GM19239 (cell line): ENCODE measurements at regions not wholly inside any gene's neighbourhood (a gene's known extent, or its start where the extent isn't known, plus 50 kb on each side); places are given as distances from the start of the nearest gene placed in this dataset.

Experiments
- DNase-seq: peaks from one replicate; pipeline ENCODE4 v3.0.0; 2011; ENCODE audit warnings: low spot score; ENCODE audit not compliant: insufficient read length
- FAIRE-seq: peaks from 2 replicates; lab custom pipeline; 2011; peaks lifted over from hg19 to GRCh38; lab: Jason Lieb, UNC

GRCh38 chr14:99079061-99079727 is 192.8 kb downstream of the BCL11B start:
- DNase-seq (no peak), FAIRE-seq (no peak)

DNA sequence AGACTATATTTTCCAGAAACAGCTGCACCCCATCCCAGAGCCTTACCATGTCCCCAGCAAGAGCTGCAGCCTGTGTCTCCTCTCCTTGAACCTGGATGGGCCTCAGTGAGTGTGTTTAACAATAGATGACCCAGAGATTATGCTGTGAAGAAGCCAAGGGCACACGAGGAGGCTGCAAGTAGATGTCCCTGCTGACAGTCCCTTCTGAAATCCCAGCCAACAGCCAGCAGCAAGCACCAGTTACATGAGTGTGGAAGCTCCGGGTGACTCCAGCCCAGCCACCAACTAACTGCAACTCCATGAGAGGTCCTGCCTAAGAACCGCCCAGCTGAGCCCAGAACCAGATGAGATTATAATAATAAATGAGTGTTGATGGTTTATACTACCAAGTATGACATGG is 191.7 kb downstream of the BCL11B start:
- DNase-seq = no peak
- no peak for FAIRE-seq

DNA sequence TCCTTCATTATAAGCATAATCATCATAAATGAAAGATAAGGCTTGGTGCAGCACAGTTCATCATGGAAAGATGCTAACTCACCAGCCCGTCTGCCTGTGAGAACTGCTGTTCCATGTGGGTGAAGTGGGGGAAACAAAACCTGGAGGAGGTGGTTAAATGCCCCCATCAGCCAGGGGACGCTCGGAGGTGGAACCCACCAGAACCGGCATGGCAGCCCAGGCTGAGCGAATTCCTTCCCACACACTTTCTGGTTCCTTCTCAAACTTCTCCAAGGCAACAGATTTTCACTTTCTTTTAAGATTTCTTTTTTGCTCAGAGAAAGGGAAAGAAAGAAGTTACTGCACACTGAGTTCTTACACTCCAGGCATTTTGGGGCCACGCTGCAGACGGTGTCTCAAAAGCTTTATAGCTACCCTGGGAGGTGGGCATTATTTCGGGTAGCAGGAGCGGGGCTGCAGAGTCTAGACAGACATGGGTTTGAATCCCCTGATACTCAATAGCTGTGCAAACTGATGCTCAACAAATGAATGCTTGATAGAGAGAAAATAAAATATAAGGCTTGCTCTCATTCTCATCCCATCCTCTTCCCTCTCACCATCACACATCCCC is 190.7 kb downstream of the BCL11B start:
- no peak for FAIRE-seq

DNA sequence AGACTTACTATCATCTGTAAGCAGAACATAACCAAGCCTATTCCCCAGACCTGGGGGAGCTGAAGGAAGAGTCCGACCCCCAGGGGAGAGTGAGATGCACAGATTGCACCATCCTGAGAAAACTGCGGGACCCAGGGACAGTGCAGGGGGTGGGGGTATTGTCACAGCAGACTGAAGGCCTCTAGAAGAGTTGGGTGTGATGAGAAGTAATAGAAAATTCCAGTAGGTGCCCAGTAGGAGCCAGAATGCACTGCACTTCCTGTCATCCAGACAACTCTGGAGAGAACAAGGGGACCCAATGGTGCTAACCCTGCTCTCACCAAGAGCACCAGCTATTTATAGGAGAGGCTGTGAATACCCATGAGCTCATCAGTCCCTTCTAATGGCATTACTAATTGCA is 190.1 kb downstream of the BCL11B start:
- DNase-seq (no peak), FAIRE-seq (no peak)

More for the DNA sequence above, 190.7 kb downstream of the BCL11B start:
- no peak for DNase-seq

DNA sequence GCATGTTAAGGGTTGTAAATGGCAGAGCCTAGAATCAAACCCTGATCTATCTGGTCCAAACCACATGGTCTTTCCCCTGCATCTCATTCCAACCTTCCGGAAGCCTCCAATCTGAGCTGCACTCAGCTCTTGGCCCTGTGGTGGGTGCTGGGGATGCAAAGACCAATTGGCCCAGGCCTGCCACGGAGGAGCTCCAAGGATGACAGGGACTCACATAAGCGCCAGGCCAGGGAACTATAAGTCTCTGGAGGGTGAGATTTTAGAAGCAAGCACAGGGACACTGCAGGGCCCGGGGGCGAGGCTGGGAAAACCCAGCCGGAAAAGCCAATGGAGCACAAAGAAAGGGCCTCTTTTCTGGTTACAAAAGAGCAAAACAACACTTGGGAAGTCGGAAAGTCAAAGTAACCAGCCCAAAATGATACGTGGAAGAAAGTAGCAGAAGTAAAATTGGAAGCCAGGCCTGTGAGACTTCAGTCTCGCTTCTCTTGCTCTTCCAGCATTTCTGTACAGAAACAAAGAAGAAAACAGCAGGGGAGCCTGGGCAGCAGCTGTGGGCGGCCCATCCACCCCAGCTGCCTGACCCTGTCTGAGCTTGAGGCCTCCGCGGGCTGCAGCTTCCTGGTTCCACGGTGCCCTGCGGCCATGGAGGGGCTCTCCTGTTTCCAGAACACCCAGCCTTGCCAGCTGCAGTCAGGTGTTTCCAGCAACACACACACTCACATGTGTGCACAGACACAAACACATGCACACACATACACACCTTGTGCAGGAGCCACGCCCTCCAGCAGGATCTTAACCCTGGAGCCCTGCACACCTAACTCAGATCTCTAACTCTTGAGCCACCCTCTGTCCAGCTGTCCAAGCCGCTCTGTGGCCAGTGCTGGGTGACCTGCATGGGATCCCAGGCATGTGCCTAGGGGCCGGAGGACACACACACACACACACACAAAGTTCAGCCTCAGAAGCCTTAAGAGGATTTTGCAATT is 178.2 kb downstream of the BCL11B start:
- DNase-seq = no peak
- no peak for FAIRE-seq

DNA sequence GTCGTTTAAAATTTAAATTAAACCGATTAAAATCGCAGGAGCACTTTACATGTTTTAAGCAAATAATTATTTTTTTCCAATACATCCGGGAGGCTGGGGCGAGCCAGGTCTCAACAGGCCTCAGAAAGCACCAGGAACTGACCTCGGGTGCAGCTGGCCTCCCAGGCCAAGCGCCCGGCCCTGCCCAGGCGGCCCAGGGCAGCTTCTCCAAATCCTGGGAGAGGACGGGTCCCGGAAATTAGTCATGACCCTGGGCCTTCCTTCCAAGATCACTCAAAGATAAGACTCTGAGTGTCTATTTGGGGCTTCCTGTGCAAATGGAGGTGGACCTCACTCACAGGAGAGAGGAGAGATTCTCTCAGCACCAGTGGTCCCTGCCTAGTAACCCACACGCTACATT is 177.1 kb downstream of the BCL11B start:
- DNase-seq = no peak
- FAIRE-seq = no peak

GRCh38 chr14:99095369-99095768 is 176.6 kb downstream of the BCL11B start:
- FAIRE-seq (no peak), DNase-seq (no peak)

DNA sequence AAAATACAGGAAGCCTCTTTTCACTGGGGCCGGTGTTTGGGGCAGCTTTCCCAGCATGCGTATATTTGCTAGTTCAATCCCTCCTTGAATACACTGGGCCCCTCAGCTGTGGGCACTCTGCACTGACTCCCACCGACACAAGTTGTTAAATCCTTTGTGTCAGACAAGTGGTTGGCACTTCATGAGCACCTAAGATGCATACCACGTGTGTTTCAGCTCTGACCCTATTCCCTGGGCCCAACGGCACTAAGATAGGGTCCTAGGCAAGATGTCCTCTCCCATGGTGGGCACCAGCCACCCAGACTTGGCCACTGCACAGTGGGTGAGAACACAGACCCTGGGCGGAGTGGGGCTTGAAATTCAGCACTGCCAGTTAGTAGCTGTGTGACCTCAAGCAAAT is 173.8 kb downstream of the BCL11B start:
- FAIRE-seq = no peak
- DNase-seq = no peak

- FAIRE-seq = no peak
- no peak for DNase-seq
Observed at GRCh38 chr14:99099051-99099787, 172.8 kb downstream of the BCL11B start.

DNA sequence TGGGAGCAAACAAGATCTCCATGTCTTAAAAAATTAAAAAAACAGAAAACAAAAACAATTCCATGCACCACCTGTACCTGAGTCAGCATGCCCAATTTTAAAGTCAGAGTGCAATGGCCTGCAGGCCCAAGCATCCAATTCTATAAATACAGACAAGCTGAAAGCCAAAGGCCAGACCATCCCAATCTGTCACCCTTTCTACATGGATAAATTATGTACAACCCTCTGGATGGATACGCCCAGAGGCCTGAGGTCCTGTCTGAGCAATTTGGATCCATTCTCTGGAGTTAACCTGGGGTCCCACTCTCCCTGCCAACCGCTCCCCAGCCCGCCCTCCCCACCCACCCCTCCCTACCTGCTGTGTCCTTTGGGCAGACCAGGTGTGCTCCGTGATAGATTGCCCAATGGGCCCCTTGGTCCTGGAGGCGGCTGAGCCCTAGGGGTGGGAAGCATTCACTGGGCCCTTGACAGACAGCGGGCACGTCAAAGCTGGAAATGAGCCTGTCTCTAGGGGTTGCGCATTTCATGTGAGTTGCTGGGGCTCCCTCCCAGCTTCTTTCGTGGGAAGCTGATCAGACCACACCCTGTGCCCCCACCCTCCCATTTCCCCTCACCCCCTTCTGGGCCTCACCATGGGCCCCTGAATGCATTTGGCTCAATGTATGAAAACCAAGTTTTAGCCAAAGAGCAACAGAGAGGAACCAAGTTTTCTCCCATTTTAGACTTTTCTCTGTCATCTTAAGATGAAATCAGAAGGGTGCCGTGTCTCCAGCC is 171.3 kb downstream of the BCL11B start:
- FAIRE-seq (no peak), DNase-seq (no peak)

DNA sequence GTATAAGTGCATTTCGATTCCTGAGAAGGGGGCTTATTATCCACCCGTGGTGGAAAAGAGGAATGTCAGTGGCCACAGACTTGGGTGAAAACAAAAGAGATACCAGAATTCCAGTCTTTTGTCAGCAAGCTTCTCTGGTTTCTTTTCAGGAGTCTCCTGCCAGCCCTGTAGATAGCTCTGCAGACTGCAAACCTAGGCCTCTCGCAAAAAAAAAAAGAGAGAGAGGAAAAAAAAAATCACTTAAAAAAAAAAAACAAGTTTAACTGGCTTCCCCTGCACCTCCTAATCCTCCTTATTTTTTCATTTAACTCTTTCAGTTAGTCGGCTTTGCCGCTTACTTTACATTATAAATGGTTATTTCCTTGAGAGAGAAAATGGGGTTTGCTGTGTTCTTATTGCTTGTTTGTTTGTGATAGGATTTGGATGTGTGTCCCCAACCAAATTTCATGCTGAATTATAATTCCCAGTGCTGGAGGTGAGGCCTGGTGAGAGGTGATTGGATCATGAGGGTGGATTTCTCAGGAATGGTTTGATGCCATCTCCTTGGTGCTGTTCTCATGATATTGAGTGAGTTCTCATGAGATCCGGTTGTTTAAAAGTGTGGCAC is 170.0 kb downstream of the BCL11B start:
- FAIRE-seq (no peak), DNase-seq (no peak)

- DNase-seq (no peak), FAIRE-seq (no peak)
Observed at GRCh38 chr14:99116741-99117295, 155.2 kb downstream of the BCL11B start.

DNA sequence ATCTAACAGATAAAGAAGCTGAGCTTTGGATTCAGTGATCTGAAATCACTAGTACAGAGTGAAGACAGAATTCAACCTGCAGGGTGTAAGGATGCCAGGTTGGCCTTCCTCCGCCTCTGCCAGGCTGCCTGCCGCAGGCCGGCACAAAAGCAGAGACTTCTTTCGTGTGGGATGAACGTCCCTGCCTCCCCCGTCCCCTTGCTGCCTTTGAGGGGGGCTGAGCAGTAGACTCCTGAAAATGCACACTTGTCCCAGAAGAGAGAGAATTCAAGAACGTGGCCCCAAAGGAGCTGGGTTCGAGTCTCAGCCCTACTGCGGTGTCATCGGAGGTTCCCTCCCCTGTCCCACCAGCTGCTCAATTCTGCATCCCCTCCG is 154.3 kb downstream of the BCL11B start:
- DNase-seq (no peak), FAIRE-seq (no peak)

- FAIRE-seq = no peak
- no peak for DNase-seq
Observed at GRCh38 chr14:99118046-99118721, 153.8 kb downstream of the BCL11B start.

GRCh38 chr14:99118946-99119345 is 153.1 kb downstream of the BCL11B start:
- no peak for DNase-seq
- no peak for FAIRE-seq
